BE2C (cell line): ENCODE measurements at regions not wholly inside any gene's neighbourhood (a gene's known extent, or its start where the extent isn't known, plus 50 kb on each side); places are given as distances from the start of the nearest gene placed in this dataset.

ENCODE experiments used
- DNase-seq: peaks from one replicate; pipeline ENCODE4 v3.0.0-alpha.2; 2020
- H3K27me3 ChIP-seq: fragments of 250-450 bp; sonication (Bioruptor Pico); 2 replicates; pipeline ENCODE4 v1.5.1; 2020; ENCODE audit warnings: mild to moderate bottlenecking
- H3K36me3 ChIP-seq: fragments of 250-450 bp; sonication (Bioruptor Pico); 2 replicates; pipeline ENCODE4 v1.5.1; 2020; ENCODE audit warnings: mild to moderate bottlenecking
- H3K4me1 ChIP-seq: fragments of 250-450 bp; sonication (Bioruptor Pico); 2 replicates; pipeline ENCODE4 v1.5.1; 2020
- H3K4me3 ChIP-seq: 2 replicates; pipeline ENCODE4 v1.5.1; 2011; ENCODE audit warnings: low read depth, low read length
- H3K9me3 ChIP-seq: fragments of 250-450 bp; sonication (Bioruptor Pico); 2 replicates; pipeline ENCODE4 v1.5.1; 2020
- TF ChIP-seq, protein P1 (sequence below): IDR thresholded peaks from 2 replicates; pipeline ENCODE4 v1.5.1; 2012; ENCODE audit warnings: mild to moderate bottlenecking, low read depth, low read length

DNA sequence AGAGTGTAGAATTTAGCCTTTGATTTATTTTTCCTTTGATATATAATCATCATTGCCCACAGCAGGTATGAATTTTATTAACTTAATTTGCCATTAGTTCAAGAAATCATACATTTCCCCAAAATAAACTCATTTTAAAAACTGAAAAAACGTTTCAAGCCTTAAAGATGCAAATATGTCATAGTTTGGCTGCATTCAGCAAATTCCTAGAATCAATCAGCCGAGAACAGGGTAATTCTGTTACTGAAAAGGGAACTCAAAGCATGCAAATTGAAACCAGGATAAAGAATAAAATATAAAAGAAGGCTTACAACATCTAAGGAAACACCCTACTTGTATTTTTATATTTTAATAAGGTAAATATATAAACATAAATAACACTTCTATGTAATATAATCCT is 233.8 kb upstream of the PRKCQ start:
- no peak overlapping the region for H3K4me3 ChIP-seq
- H3K4me1 ChIP-seq = no peaks in the 10 kb centered on the region
- no peaks in the 10 kb centered on the region for H3K9me3 ChIP-seq
- no peaks in the 10 kb centered on the region for H3K36me3 ChIP-seq
- no peak for DNase-seq
- TF ChIP-seq, protein P1, sequence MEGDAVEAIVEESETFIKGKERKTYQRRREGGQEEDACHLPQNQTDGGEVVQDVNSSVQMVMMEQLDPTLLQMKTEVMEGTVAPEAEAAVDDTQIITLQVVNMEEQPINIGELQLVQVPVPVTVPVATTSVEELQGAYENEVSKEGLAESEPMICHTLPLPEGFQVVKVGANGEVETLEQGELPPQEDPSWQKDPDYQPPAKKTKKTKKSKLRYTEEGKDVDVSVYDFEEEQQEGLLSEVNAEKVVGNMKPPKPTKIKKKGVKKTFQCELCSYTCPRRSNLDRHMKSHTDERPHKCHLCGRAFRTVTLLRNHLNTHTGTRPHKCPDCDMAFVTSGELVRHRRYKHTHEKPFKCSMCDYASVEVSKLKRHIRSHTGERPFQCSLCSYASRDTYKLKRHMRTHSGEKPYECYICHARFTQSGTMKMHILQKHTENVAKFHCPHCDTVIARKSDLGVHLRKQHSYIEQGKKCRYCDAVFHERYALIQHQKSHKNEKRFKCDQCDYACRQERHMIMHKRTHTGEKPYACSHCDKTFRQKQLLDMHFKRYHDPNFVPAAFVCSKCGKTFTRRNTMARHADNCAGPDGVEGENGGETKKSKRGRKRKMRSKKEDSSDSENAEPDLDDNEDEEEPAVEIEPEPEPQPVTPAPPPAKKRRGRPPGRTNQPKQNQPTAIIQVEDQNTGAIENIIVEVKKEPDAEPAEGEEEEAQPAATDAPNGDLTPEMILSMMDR = no peak
- H3K27me3 ChIP-seq = no peaks in the 10 kb centered on the region

DNA sequence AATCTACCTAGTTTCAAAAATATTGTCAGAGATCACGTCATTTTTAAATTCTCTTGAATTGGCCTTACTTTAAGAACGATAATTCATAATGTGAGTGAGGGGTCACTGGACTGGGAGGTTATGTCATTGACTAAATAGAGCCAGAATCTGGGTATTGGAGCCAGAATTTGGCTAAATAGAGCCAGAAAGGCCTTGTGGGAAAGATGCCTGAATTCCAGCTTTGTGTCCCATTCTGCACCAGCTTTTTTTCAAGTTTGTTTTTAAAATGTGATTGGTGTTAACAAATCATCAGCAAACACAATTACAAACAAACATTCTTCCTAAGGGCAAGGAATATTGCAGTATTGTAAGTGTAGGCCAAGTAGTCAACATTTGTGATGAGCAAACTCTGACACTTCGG is 233.2 kb upstream of the PRKCQ start:
- H3K27me3 ChIP-seq = no peaks in the 10 kb centered on the region
- no peak overlapping the region for H3K4me3 ChIP-seq
- DNase-seq = no peak
- TF ChIP-seq, protein P1 = no peak
- H3K4me1 ChIP-seq = no peaks in the 10 kb centered on the region
- no peaks in the 10 kb centered on the region for H3K36me3 ChIP-seq
- no peaks in the 10 kb centered on the region for H3K9me3 ChIP-seq

DNA sequence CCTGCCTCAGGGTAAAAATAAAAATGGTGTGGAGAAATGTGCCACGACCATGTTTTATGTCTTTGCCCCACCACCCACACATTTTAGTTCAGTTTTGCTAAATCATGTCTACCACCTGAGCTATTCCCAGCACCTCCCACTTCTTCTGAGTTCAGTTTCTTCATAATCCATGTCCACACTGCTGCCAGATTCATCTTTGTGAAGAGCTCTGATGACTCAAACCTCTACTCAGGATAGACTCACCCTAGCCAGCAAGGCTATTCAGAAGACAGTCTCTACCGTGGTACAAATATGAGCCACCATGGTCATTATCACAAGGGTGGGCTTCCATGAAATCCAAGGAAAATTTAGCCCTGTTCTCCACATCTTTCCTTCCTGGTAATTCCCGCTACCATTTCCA is 231.1 kb upstream of the PRKCQ start:
- H3K9me3 ChIP-seq = no peaks in the 10 kb centered on the region
- H3K4me3 ChIP-seq = no peak overlapping the region
- H3K36me3 ChIP-seq = no peaks in the 10 kb centered on the region
- H3K4me1 ChIP-seq = no peaks in the 10 kb centered on the region
- H3K27me3 ChIP-seq = no peaks in the 10 kb centered on the region
- DNase-seq = no peak
- TF ChIP-seq, protein P1 = no peak

DNA sequence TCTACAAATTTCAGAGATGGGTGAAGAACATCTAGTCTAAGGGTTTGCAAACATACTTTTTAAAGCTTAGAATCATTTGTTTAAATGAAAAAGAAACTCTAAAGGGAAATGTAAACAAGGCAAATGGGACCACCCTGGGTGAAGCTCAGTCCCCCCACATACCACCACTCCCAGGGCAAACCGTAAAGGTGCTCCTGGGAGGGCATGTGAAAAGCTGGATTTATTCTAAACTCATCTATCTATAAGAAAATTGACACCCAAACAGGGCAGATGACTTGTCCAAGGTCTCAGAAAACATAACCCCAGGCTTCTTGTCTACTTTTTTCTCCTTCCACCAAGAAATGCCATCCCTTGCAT is 223.3 kb upstream of the PRKCQ start:
- DNase-seq = no peak
- TF ChIP-seq, protein P1 = no peak
- Histone ChIP-seq H3K36me3 (no peaks in the 10 kb centered on the region), H3K4me1 (no peaks in the 10 kb centered on the region), H3K9me3 (no peaks in the 10 kb centered on the region), H3K27me3 (no peaks in the 10 kb centered on the region), H3K4me3 (no peak overlapping the region)

DNA sequence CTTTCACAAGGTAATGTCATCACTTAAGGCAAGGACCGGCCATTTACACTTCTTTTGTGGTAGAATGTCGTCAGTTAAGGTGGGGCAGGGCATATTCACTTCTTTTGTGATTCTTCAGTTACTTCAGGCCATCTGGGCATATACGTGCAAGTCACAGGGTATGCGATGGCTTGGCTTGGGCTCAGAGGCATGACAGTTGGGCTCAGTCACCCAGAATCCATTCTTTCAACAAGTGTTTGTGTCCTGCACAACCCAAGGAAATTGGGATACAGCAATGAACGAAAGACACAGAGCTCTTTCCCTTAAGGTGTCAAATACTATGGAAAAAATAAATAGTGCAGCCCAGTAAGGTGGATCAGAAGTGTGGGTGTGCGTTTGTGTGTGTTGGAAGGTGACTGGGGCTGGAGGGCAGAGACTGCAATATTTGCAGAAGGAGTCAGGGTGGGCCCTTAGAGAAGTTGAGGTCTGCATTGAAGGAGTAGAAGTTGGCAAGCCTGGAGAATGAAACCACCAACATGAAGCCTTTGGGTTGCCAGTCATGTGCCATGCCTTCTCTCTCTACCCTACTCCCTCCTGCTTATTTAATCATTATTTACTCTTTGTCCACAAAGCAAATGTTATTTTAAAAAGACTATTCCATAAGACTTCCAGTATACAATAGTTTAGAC is 222.8 kb upstream of the PRKCQ start:
- H3K36me3 ChIP-seq = no peaks in the 10 kb centered on the region
- H3K4me1 ChIP-seq = no peaks in the 10 kb centered on the region
- H3K4me3 ChIP-seq = no peak overlapping the region
- H3K27me3 ChIP-seq = no peaks in the 10 kb centered on the region
- no peaks in the 10 kb centered on the region for H3K9me3 ChIP-seq
- no peak for DNase-seq
- TF ChIP-seq, protein P1 = no peak

DNA sequence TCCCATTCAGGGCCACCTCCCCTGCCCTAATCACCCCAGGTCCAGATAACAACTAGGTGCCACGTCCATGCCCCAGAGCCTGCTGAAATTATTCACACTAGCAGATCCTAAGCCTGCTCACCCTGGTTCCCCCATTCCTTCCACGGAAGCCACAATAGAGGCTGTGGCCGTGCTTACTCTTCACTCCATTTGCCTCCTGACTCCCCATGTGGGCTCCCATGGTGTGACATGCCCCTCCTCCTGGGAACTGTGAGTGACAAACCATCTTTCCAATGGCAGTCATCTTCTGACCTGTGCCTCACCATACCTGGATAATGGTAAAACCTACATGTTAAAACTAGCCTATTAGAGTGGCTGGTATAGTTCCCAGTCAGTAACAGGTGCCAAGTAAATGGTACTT is 216.2 kb upstream of the PRKCQ start:
- Histone ChIP-seq H3K9me3 (no peaks in the 10 kb centered on the region), H3K27me3 (no peaks in the 10 kb centered on the region), H3K4me1 (no peaks in the 10 kb centered on the region), H3K36me3 (no peaks in the 10 kb centered on the region), H3K4me3 (no peak overlapping the region)
- DNase-seq = no peak
- TF ChIP-seq, protein P1 = no peak
